Central memory CD8-positive, alpha-beta T cell (primary cell): ENCODE measurements at regions not wholly inside any gene's neighbourhood (a gene's known extent, or its start where the extent isn't known, plus 50 kb on each side); places are given as distances from the start of the nearest gene placed in this dataset.

Experiments used
- ATAC-seq: fragments of 150-1000 bp; cut with Tn5 transposase; replicated peaks from 2 replicates; pipeline ENCODE4 v1.10.0; 2022; ENCODE audit warnings: mild to moderate bottlenecking, moderate FRiP score, moderate number of reproducible peaks; ENCODE audit not compliant: poor library complexity, severe bottlenecking; ENCODE audit errors: extremely low read depth
- DNase-seq, 2 donors: peaks; one replicate each; pipeline ENCODE4 v3.0.0; 2021; ENCODE audit warnings: low spot score in 2 of 2
- H3K27ac Mint-ChIP-seq: one replicate; pipeline ENCODE4 v1.8.0; 2022; ENCODE audit warnings: low read depth, mild to moderate bottlenecking, moderate library complexity, mixed read lengths
- H3K27me3 Mint-ChIP-seq: one replicate; pipeline ENCODE4 v1.8.0; 2022; ENCODE audit warnings: mixed read lengths
- H3K36me3 Mint-ChIP-seq: one replicate; pipeline ENCODE4 v1.8.0; 2022; ENCODE audit warnings: mild to moderate bottlenecking, moderate library complexity, mixed read lengths; ENCODE audit not compliant: insufficient read depth
- H3K4me1 Mint-ChIP-seq: one replicate; pipeline ENCODE4 v1.8.0; 2022; ENCODE audit warnings: mixed read lengths
- H3K4me3 Mint-ChIP-seq: one replicate; pipeline ENCODE4 v1.8.0; 2022; ENCODE audit warnings: mild to moderate bottlenecking, moderate library complexity, mixed read lengths
- H3K9me3 Mint-ChIP-seq: one replicate; pipeline ENCODE4 v1.8.0; 2022; ENCODE audit warnings: mixed read lengths

DNA sequence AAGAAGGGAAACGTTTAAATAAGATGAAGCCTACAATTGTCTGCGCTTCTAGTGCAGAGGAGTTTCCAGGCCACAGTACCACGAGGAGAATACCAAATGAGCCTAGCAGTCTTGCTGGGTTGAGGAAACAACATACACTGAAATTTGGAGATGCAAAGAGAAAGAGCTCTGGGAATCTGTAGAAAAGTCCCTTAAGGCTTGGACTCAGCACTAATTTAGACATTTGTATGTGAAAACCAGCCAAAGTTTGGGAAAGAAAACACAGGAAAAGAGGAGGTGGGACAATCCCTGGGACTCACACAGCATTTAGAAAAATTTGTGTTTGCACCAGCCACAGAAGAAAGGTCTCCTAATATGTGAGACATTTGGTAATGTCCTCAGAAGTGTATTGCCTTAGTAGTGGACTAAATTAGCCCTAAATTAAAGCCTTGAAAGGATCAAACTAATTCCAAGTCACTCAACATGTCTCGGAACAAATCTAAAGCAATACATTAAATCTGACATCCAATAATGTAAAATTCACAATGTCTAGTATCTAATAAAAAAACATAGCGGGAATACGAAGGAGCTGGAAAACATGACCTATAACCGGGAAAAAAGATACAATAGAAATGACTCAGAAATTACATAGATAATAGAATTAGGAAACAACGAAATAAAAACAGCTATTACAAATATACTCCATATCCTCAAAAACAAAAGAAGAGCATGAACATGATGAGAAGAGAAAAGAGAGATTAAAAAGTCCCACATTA, 187.1 kb upstream of the NAMPT start:
- Mint-ChIP-seq H3K36me3 (no peaks in the 10 kb centered on the region), H3K27me3 (peaks cover 34% of the 10 kb centered on the region), H3K4me1 (no peaks in the 10 kb centered on the region), H3K27ac (no peak overlapping the region), H3K9me3 (no peaks in the 10 kb centered on the region), H3K4me3 (no peak overlapping the region)
- no peak for ATAC-seq
- DNase-seq: no peak

DNA sequence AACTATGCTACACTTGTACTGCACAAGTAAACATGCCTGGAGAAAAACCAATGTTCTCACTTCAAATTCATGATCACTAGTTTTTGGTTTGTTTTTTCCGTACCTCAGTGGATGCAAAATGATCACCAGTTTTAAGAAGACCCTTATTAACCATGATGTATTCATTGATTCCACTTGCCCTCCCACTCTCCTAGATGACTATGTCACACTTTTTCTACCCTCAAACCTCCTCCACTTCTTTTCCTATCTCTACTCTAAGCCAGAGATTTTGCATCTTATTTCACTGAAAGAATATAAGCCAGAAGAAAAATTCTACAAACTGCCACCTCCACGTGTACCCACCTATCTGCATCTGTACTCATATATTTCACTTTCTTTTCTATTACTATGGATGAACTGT, 186.2 kb upstream of the NAMPT start:
- no peak for ATAC-seq

DNA sequence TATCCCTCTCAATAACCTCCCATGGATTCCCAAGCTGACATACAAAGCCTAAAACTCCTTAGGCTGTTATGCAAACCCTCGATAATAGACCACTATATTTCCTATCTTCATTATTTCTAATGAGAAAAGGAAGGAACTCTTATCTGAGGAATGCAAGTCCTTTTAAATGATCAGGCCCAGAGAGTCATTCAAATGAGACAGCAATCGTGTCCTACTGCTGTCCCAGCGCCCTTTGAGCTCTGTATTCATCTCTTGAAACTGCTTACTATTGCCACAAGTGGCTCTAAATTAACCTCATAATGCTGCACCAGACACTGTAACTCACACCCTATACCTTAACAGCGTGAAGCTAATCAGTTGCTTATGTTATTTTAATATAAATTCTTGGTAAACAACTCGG, 182.1 kb upstream of the NAMPT start:
- no peak overlapping the region for H3K4me3 Mint-ChIP-seq
- H3K4me1 Mint-ChIP-seq: no peaks in the 10 kb centered on the region
- ATAC-seq: no peak
- peaks cover 27% of the 10 kb centered on the region for H3K27me3 Mint-ChIP-seq
- no peak for DNase-seq
- H3K36me3 Mint-ChIP-seq: no peaks in the 10 kb centered on the region
- no peaks in the 10 kb centered on the region for H3K9me3 Mint-ChIP-seq
- no peak overlapping the region for H3K27ac Mint-ChIP-seq

More for the DNA sequence above, 186.2 kb upstream of the NAMPT start:
- Mint-ChIP-seq H3K9me3 (no peaks in the 10 kb centered on the region), H3K4me1 (no peaks in the 10 kb centered on the region), H3K4me3 (no peak overlapping the region), H3K27ac (no peak overlapping the region), H3K36me3 (no peaks in the 10 kb centered on the region), H3K27me3 (peaks cover 34% of the 10 kb centered on the region)
- no peak for DNase-seq

DNA sequence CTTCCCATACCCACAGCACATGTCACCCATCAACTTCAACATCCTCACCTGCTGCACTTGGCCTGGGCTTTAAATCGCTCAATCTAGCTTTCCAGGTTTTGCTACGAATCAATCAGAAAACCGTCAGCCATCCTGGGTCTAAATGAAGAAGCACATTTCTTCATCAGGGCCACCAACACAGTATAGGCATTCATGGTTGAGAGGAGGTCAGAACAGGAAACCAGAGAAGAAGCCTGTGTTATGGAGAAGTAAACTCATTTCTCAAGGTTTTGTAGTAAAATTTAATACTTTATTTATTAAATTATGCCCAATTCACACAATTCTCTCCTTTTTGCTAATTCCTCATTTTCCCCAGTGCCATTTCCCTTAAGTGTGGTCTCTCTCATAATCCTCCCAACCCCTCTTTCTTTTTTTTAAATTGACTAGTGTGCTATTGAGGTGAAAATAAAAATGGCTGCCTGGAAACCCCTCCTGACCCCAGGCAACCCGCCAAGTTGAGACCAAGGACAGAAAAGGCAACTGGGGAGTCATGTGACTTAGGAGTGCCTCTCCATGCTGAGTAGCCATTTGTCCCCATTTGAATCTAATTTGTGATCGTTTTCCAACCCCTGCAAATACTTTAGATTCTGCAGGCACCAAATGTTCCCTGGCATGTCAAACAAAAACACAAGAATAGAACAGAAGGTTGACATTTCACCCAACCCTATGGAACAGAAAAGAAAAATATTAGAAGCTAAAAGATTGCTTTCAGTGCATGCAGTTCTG, 181.1 kb upstream of the NAMPT start:
- Mint-ChIP-seq H3K27ac (no peak overlapping the region), H3K4me3 (no peak overlapping the region), H3K36me3 (no peaks in the 10 kb centered on the region), H3K4me1 (no peaks in the 10 kb centered on the region), H3K9me3 (no peaks in the 10 kb centered on the region), H3K27me3 (peaks cover 17% of the 10 kb centered on the region)
- ATAC-seq (no peak), DNase-seq (no peak)

DNA sequence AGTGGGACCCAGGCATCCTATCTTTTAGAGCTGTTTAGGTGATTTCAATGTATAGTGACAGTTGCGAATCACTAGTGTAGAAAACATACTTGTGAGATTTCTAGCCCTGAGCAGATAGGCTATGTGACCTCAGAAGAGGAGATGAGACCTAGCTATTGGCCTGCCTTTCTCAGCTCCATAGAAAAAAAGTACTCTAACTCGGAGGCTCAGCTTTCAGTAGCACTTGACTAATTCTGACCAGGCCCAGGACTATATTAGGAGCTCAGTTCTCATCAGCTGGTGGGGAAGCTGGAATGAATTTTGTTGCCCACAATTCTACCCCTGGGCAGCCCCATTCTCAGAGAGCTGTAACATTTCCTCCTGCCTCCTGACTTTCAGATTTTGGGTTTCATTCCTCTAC, 179.9 kb upstream of the NAMPT start:
- Mint-ChIP-seq H3K27ac (no peak overlapping the region), H3K4me3 (no peak overlapping the region), H3K9me3 (no peaks in the 10 kb centered on the region), H3K4me1 (no peaks in the 10 kb centered on the region), H3K36me3 (no peaks in the 10 kb centered on the region), H3K27me3 (peaks cover 13% of the 10 kb centered on the region)
- ATAC-seq (no peak), DNase-seq (no peak)

DNA sequence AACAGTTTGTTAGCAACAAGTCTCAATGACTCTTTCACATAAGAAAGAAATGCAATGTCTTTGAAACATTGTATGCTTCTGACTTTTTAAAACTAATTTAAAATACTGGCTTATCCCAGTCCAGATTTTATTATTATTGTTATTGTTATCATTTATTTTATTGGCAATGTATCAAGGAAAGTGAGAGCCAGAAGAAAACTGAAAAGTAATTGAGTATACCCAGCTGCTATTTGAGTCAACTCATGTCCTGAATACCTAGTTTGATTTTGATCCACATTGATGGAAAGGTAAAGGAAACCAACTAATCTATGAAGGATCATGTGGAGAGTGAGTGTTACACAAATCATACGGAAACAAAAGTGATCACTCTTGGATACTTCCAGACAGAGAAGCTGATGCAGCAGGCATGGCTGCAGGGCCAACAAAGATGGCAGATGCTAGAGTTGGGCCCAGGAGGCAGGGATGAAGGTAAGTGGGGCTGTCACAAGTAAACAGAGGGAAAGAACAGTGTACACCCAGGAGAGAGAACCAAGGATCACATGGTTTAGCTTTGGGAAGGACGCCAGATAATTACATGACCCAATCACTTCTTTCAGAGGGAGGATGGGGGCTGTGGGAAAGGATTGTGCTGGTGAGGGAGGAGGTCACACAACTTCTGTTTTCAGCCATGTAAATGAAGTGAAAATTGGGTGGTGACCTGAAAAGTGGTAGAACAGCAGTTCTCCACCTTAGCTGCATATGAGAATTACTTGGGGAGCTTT, 179.2 kb upstream of the NAMPT start:
- no peaks in the 10 kb centered on the region for H3K4me1 Mint-ChIP-seq
- H3K27ac Mint-ChIP-seq: no peak overlapping the region
- no peak for ATAC-seq
- H3K4me3 Mint-ChIP-seq: no peak overlapping the region
- H3K9me3 Mint-ChIP-seq: no peaks in the 10 kb centered on the region
- DNase-seq: no peak
- H3K27me3 Mint-ChIP-seq: peaks cover 7% of the 10 kb centered on the region
- H3K36me3 Mint-ChIP-seq: no peaks in the 10 kb centered on the region

DNA sequence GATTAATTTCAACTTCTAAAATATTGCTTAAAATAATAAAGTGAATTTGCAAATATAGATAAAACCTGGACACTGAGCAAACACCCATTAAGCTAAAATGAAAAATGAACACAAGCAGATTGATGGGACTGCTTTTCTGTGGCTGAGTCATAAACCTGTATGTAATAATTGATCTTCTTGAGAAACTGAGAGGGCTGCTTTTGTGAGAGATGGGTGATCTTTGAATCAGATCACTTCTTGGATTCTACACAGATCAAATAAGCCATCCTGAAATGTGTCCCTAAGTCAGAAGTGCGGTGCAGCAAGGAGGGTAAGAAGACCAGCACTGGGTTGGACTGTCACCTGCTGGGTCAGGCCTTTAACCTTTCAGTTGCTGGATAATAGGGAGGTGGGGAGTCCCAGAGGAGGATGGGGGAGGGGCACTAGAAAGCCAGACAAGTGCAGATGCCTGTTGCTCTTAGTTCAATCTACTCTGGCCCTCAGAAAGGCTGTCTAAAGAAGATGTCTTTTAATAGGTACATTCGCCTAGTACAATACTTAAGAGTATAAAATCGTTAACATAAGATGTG, 178.2 kb upstream of the NAMPT start:
- no peak for DNase-seq
- Mint-ChIP-seq H3K27ac (no peak overlapping the region), H3K27me3 (no peaks in the 10 kb centered on the region), H3K4me1 (no peaks in the 10 kb centered on the region), H3K4me3 (no peak overlapping the region), H3K9me3 (no peaks in the 10 kb centered on the region), H3K36me3 (no peaks in the 10 kb centered on the region)
- ATAC-seq: no peak

DNA sequence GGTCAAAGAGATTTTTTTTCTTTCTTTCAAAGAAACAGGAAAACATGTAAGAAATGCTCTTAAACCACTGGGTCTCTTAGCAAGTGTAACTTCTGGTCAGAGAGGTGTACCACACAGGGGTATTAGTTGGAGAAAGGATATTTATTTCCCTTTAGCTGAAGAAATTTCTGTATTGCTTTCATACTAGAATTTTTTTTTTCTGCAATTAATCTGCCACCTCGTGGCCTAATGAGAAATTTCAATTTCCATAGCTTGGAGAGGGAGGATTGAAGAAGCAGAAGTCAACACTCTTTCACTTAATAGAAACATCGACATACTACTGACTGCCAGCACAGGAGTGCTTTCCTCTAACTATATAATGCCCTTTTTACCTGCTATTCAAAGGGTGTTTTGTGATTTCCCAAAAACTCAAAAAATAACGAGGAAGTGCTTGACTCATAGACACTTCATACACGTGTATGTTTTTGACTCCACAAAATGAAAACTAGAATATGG, 177.6 kb upstream of the NAMPT start:
- Mint-ChIP-seq H3K4me3 (no peak overlapping the region), H3K9me3 (no peaks in the 10 kb centered on the region), H3K36me3 (no peaks in the 10 kb centered on the region), H3K27me3 (no peaks in the 10 kb centered on the region), H3K4me1 (no peaks in the 10 kb centered on the region), H3K27ac (no peak overlapping the region)
- DNase-seq (no peak), ATAC-seq (no peak)

DNA sequence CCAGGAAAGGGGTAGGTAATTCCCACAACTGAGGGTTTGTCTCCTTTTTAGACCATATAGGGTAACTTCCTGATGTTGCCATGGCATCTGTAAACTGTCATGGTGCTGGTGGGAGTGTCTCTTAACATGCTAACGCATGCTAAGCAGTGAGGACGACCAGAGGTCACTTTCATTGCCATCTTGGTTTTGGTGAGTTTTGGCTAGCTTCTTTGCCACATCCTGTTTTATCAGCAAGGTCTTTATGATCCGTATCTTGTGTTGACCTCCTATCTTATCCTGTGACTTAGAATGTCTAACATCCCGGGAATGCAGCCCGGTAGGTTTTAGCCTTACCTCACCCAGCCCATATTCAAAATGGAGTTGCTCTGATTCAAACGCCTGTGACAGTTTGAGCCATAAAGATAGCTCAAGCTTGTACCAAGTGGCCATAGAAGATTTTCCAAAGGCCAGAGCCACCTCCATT, 176.0 kb upstream of the NAMPT start:
- no peaks in the 10 kb centered on the region for H3K36me3 Mint-ChIP-seq
- no peaks in the 10 kb centered on the region for H3K9me3 Mint-ChIP-seq
- H3K4me3 Mint-ChIP-seq: no peak overlapping the region
- DNase-seq (no peak), ATAC-seq (no peak)
- H3K27me3 Mint-ChIP-seq: no peaks in the 10 kb centered on the region
- H3K27ac Mint-ChIP-seq: no peak overlapping the region
- no peaks in the 10 kb centered on the region for H3K4me1 Mint-ChIP-seq

DNA sequence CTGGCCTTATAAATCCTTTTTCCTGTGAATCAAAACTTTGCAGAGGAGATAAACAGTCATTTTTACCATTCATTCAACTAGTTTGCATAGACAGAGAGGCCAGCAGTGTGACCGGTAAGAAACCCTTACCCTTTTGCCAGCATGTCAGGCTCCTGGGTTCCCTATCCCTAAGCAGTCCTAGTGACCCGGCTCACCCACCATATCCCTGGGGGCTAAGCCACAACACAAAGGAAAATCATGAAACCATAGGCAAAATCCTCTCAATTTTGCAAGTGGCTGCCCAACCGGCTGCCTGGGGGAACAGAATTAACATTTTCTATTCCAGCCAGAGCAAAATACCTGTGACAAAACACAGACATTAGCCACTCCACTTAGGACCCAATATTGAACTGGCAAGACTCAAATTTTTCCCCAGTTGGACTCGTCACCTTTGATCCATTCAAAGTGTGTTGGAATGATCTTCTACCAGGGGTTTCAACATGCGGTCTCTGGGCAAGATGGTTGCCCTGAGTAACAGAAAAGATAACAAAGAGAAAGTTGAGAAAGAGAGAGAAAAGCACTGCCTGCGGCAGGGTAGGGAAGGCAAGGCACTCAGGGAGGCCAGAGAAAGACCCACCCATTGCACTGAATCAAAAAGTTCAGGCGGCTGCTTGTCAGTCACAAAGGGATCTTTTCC, 174.8 kb upstream of the NAMPT start:
- DNase-seq (no peak), ATAC-seq (no peak)
- H3K9me3 Mint-ChIP-seq: no peaks in the 10 kb centered on the region
- H3K27ac Mint-ChIP-seq: no peak overlapping the region
- H3K27me3 Mint-ChIP-seq: no peaks in the 10 kb centered on the region
- no peaks in the 10 kb centered on the region for H3K4me1 Mint-ChIP-seq
- H3K36me3 Mint-ChIP-seq: no peaks in the 10 kb centered on the region
- no peak overlapping the region for H3K4me3 Mint-ChIP-seq

DNA sequence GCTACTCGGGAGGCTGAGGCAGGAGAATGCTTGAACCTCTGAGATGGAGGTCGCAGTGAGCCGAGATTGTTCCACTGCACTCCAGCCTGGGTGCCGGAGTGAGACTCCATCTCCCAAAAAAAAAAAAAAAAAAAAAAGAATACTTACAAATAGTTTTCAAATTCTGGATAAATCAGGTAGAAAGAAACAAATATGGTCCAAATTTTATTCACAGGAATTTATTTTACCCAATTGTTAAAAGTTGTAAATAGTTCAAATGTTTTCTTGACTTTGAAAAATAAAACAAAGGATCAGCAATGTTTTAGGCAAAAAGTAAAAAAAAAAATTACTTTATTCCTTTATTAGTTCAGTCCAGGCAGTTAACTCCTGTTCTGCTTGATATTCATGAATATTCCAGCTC, 172.9 kb upstream of the NAMPT start:
- Mint-ChIP-seq H3K36me3 (no peaks in the 10 kb centered on the region), H3K4me1 (no peaks in the 10 kb centered on the region), H3K9me3 (no peaks in the 10 kb centered on the region), H3K27me3 (no peaks in the 10 kb centered on the region), H3K27ac (no peak overlapping the region), H3K4me3 (no peak overlapping the region)
- DNase-seq (no peak), ATAC-seq (no peak)

DNA sequence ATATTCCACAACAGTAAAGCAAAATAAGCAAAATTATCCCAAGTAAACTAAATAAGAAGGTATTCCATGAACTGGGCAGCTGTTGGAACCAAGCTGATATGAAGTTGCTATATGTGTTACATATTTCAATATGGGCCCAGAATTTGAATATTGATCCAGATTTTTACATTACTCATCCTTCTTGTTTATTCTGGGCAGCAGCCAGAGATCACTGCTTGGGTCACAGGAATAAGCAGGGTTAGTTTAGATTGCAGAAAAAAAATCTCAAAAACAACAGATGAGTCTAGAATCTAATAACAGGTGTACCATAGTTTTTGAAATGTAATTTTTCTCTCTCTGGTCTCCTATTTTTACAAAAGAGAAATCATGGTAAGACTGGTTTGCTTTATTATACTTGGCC, 171.5 kb upstream of the NAMPT start:
- no peak overlapping the region for H3K4me3 Mint-ChIP-seq
- no peaks in the 10 kb centered on the region for H3K9me3 Mint-ChIP-seq
- H3K27me3 Mint-ChIP-seq: peaks cover 5% of the 10 kb centered on the region
- H3K4me1 Mint-ChIP-seq: no peaks in the 10 kb centered on the region
- ATAC-seq (no peak), DNase-seq (no peak)
- no peaks in the 10 kb centered on the region for H3K36me3 Mint-ChIP-seq
- no peak overlapping the region for H3K27ac Mint-ChIP-seq
